ENCODE measurements at regions not wholly inside any gene's neighbourhood (a gene's known extent, or its start where the extent isn't known, plus 50 kb on each side); places are given as distances from the start of the nearest gene placed in this dataset.

DNA sequence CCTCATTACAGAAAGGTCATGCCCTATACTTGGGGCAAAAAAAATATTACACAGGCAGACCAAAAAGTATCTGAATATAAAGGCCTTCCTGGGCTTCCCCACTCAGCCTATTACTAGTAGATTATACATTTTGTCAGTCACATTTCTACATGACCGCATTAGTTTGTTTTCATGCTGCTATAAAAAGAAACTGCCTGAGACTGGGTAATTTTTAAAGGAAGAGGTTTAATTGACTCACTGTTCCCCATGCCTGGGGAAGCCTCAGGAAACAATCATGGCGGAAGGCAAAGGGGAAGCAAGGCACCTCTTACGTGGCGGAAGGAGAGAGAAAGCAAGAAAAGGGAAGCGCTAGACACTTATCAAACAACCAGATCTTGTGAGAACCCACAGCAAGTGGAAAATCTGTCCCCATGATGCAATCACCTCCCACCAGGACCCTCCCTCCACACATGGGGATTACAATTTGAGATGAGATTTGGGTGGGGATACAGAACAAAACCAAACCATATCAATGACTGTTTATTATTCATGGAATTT is 1312.0 kb downstream of the PCDH7 start:
- no peak for TF ChIP-seq CTCF (IDR thresholded peaks at IDR 0.05)
- no peak for TF ChIP-seq ZFX (IDR thresholded peaks at IDR 0.05; ENCODE audit: borderline replicate concordance)

All from 22Rv1 (cell line).